ENCODE measurements at regions not wholly inside any gene's neighbourhood (a gene's known extent, or its start where the extent isn't known, plus 50 kb on each side); places are given as distances from the start of the nearest gene placed in this dataset.

DNA sequence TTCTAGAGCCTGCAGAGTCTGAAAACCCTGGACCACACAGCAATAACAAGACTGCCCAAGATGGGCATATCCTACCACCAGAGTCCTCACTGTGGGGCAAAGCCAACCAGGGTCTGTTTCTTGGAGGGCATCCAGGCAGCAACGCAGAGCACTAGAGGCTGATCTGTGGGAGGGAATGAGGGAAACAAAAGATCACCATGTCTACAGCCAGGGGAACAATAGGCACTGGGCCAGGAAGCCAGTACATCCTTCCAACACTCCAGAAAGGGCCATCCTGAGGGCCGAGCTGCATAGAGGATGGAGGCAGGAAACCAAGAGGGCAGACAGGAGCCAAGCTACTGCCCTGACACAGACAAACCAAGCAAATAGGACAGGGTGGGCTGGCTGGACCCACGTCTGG, 416.1 kb upstream of the IRX4 start:
- Histone ChIP-seq H3K79me2 (ENCODE audit: insufficient read depth, low read depth) (no peaks in the 10 kb centered on the region), H3K4me1 (ENCODE audit: low read depth, poor library complexity, severe bottlenecking) (no peaks in the 10 kb centered on the region), H3K4me2 (no peak overlapping the region), H3K27me3 (ENCODE audit: insufficient read depth, low read depth) (no peaks in the 10 kb centered on the region), H3K36me3 (ENCODE audit: insufficient read depth) (no peaks in the 10 kb centered on the region), H4K20me1 (ENCODE audit: insufficient read depth) (no peaks in the 10 kb centered on the region), H3K4me3 (IDR thresholded peaks at IDR 0.05; ENCODE audit: insufficient read depth, low read depth, low read length) (no peak overlapping the region), H3K27ac (no peak overlapping the region), H3K9ac (no peak overlapping the region), H2AFZ (ENCODE audit: low read depth) (no peak overlapping the region)
- TF ChIP-seq, protein P1, sequence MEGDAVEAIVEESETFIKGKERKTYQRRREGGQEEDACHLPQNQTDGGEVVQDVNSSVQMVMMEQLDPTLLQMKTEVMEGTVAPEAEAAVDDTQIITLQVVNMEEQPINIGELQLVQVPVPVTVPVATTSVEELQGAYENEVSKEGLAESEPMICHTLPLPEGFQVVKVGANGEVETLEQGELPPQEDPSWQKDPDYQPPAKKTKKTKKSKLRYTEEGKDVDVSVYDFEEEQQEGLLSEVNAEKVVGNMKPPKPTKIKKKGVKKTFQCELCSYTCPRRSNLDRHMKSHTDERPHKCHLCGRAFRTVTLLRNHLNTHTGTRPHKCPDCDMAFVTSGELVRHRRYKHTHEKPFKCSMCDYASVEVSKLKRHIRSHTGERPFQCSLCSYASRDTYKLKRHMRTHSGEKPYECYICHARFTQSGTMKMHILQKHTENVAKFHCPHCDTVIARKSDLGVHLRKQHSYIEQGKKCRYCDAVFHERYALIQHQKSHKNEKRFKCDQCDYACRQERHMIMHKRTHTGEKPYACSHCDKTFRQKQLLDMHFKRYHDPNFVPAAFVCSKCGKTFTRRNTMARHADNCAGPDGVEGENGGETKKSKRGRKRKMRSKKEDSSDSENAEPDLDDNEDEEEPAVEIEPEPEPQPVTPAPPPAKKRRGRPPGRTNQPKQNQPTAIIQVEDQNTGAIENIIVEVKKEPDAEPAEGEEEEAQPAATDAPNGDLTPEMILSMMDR (conservative IDR thresholded peaks at IDR 0.05; ENCODE audit: low read depth, low read length), result no peak

DNA sequence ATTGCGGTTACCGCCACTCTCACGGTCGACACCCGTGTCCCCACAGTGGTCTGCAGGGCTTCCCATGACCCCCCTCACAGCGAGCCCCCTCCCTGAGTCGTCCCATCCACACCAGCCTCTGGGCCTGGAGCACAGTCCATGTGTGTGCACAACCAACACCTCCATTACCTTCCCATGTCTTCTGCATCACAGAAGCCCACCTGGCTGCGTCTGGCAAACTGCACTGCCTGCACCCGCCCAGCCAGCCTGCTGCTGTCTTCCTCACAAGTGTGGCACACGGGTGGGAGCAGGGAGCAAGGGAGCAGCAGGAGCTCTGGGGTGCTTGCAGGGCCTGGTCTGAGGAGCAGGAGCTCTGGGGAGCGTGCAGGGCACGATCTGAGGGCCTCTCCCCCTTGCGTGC, 415.3 kb upstream of the IRX4 start:
- TF ChIP-seq, protein P1 (conservative IDR thresholded peaks at IDR 0.05; ENCODE audit: low read depth, low read length), result no peak
- H3K79me2 ChIP-seq (ENCODE audit: insufficient read depth, low read depth), result no peaks in the 10 kb centered on the region
- H3K4me1 ChIP-seq (ENCODE audit: low read depth, poor library complexity, severe bottlenecking), result no peaks in the 10 kb centered on the region
- no peak overlapping the region for H3K4me3 ChIP-seq (IDR thresholded peaks at IDR 0.05; ENCODE audit: insufficient read depth, low read depth, low read length)
- no peaks in the 10 kb centered on the region for H4K20me1 ChIP-seq (ENCODE audit: insufficient read depth)
- H3K27ac ChIP-seq, result no peak overlapping the region
- H3K9ac ChIP-seq, result no peak overlapping the region
- no peaks in the 10 kb centered on the region for H3K36me3 ChIP-seq (ENCODE audit: insufficient read depth)
- H3K4me2 ChIP-seq, result no peak overlapping the region
- H3K27me3 ChIP-seq (ENCODE audit: insufficient read depth, low read depth), result no peaks in the 10 kb centered on the region
- no peak overlapping the region for H2AFZ ChIP-seq (ENCODE audit: low read depth)

DNA sequence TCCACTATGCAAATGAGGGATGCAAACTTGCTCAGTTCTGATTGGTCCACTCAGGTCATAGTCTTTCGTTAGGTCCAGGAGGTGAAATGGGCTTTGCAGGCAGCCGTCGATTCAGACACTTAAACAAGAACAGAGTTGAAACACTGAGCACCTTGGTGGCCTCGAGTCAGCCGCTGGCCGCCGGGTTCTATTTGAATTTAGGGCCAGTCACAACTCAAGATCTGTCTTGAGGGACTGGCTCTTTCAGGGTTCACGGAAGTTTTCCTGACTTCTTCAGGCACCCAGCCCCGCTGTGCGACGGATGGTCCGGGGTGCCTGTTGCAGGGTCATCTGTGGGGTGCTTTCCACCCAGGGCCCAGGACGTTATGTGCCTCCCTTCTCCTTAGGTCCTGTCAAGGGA, 412.8 kb upstream of the IRX4 start:
- H3K9ac ChIP-seq, result no peak overlapping the region
- H4K20me1 ChIP-seq (ENCODE audit: insufficient read depth), result no peaks in the 10 kb centered on the region
- no peak overlapping the region for H2AFZ ChIP-seq (ENCODE audit: low read depth)
- H3K36me3 ChIP-seq (ENCODE audit: insufficient read depth), result no peaks in the 10 kb centered on the region
- TF ChIP-seq, protein P1 (conservative IDR thresholded peaks at IDR 0.05; ENCODE audit: low read depth, low read length), result no peak
- H3K27ac ChIP-seq, result no peak overlapping the region
- H3K4me3 ChIP-seq (IDR thresholded peaks at IDR 0.05; ENCODE audit: insufficient read depth, low read depth, low read length), result no peak overlapping the region
- no peak overlapping the region for H3K4me2 ChIP-seq
- no peaks in the 10 kb centered on the region for H3K4me1 ChIP-seq (ENCODE audit: low read depth, poor library complexity, severe bottlenecking)
- no peaks in the 10 kb centered on the region for H3K27me3 ChIP-seq (ENCODE audit: insufficient read depth, low read depth)
- no peaks in the 10 kb centered on the region for H3K79me2 ChIP-seq (ENCODE audit: insufficient read depth, low read depth)

DNA sequence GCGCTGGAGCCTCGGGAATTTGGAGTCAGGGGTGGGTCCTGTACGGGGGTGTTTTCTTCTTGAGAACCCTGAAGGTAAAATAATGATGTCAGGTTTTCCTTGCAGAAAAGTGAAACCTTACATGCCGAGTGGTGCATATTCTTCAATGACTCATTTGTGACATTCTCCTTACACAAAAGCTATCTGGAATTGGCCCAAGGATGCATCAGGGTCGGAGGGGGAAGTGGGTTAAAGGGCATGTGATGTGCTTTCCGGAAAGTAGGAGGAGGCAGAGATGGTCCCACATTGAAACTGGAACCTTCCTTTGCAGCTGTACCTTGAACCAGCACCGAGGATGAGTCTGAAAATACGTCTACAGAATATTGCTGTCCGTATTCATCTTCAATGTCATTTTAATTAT, 411.2 kb upstream of the IRX4 start:
- H3K4me3 ChIP-seq (IDR thresholded peaks at IDR 0.05; ENCODE audit: insufficient read depth, low read depth, low read length), result no peak overlapping the region
- H3K9ac ChIP-seq, result no peak overlapping the region
- H3K79me2 ChIP-seq (ENCODE audit: insufficient read depth, low read depth), result no peaks in the 10 kb centered on the region
- no peaks in the 10 kb centered on the region for H4K20me1 ChIP-seq (ENCODE audit: insufficient read depth)
- no peak overlapping the region for H2AFZ ChIP-seq (ENCODE audit: low read depth)
- H3K36me3 ChIP-seq (ENCODE audit: insufficient read depth), result no peaks in the 10 kb centered on the region
- H3K4me2 ChIP-seq, result no peak overlapping the region
- no peaks in the 10 kb centered on the region for H3K4me1 ChIP-seq (ENCODE audit: low read depth, poor library complexity, severe bottlenecking)
- TF ChIP-seq, protein P1 (conservative IDR thresholded peaks at IDR 0.05; ENCODE audit: low read depth, low read length), result no peak
- no peaks in the 10 kb centered on the region for H3K27me3 ChIP-seq (ENCODE audit: insufficient read depth, low read depth)
- no peak overlapping the region for H3K27ac ChIP-seq

Data from KMS-11 (cell line).